ENCODE measurements at regions not wholly inside any gene's neighbourhood (a gene's known extent, or its start where the extent isn't known, plus 50 kb on each side); places are given as distances from the start of the nearest gene placed in this dataset.

- Mint-ChIP-seq H3K36me3 (ENCODE audit: low read depth) (no peaks in the 10 kb centered on the region), H3K27me3 (ENCODE audit: low read depth) (no peaks in the 10 kb centered on the region), H3K9me3 (no peaks in the 10 kb centered on the region), H3K4me1 (no peaks in the 10 kb centered on the region), H3K4me3 (no peak overlapping the region), H3K27ac (ENCODE audit: unreplicated experiment) (no peak overlapping the region)
- no peak for DNase-seq (ENCODE audit: low read depth, low spot score)
- TF ChIP-seq CTCF (conservative IDR thresholded peaks at IDR 0.05) = no peak
These were observed 840.3 kb upstream of the SEMA6A start for GRCh38 chr5:117414926-117415325.

- no peak for TF ChIP-seq CTCF (conservative IDR thresholded peaks at IDR 0.05)
- Mint-ChIP-seq H3K27ac (ENCODE audit: unreplicated experiment) (no peak overlapping the region), H3K4me3 (no peak overlapping the region), H3K27me3 (ENCODE audit: low read depth) (no peaks in the 10 kb centered on the region), H3K9me3 (peaks cover 6% of the 10 kb centered on the region), H3K36me3 (ENCODE audit: low read depth) (peaks cover 4% of the 10 kb centered on the region), H3K4me1 (no peaks in the 10 kb centered on the region)
- no peak for DNase-seq (ENCODE audit: low read depth, low spot score)
These were observed 837.1 kb upstream of the SEMA6A start for GRCh38 chr5:117411701-117412100.

GRCh38 chr5:117405197-117405596 lies 830.6 kb upstream of the SEMA6A start:
- no peak for TF ChIP-seq CTCF (conservative IDR thresholded peaks at IDR 0.05)
- Mint-ChIP-seq H3K36me3 (ENCODE audit: low read depth) (peaks cover 4% of the 10 kb centered on the region), H3K4me1 (no peaks in the 10 kb centered on the region), H3K9me3 (peaks cover 6% of the 10 kb centered on the region), H3K27me3 (ENCODE audit: low read depth) (no peaks in the 10 kb centered on the region), H3K27ac (ENCODE audit: unreplicated experiment) (no peak overlapping the region), H3K4me3 (no peak overlapping the region)
- DNase-seq (ENCODE audit: low read depth, low spot score) = no peak

GRCh38 chr5:117394506-117395157 lies 820.0 kb upstream of the SEMA6A start:
- DNase-seq (ENCODE audit: low read depth, low spot score) = no peak
- no peak for TF ChIP-seq CTCF (conservative IDR thresholded peaks at IDR 0.05)
- H3K27ac Mint-ChIP-seq (ENCODE audit: unreplicated experiment) = no peak overlapping the region
- no peaks in the 10 kb centered on the region for H3K4me1 Mint-ChIP-seq
- H3K4me3 Mint-ChIP-seq = no peak overlapping the region
- no peaks in the 10 kb centered on the region for H3K36me3 Mint-ChIP-seq (ENCODE audit: low read depth)
- H3K27me3 Mint-ChIP-seq (ENCODE audit: low read depth) = no peaks in the 10 kb centered on the region
- H3K9me3 Mint-ChIP-seq = peaks cover 3% of the 10 kb centered on the region

GRCh38 chr5:117393125-117393524 lies 818.5 kb upstream of the SEMA6A start:
- no peaks in the 10 kb centered on the region for H3K4me1 Mint-ChIP-seq
- H3K36me3 Mint-ChIP-seq (ENCODE audit: low read depth) = no peaks in the 10 kb centered on the region
- no peak overlapping the region for H3K27ac Mint-ChIP-seq (ENCODE audit: unreplicated experiment)
- DNase-seq (ENCODE audit: low read depth, low spot score) = no peak
- H3K27me3 Mint-ChIP-seq (ENCODE audit: low read depth) = no peaks in the 10 kb centered on the region
- TF ChIP-seq CTCF (conservative IDR thresholded peaks at IDR 0.05) = no peak
- peaks cover 3% of the 10 kb centered on the region for H3K9me3 Mint-ChIP-seq
- H3K4me3 Mint-ChIP-seq = no peak overlapping the region

Measured in neural crest cell (in vitro differentiated cells).